HG03103 (cell line): ENCODE measurements at regions not wholly inside any gene's neighbourhood (a gene's known extent, or its start where the extent isn't known, plus 50 kb on each side); places are given as distances from the start of the nearest gene placed in this dataset.

Source experiments
- ATAC-seq: cut with Tn5 transposase; IDR thresholded peaks from one replicate; pipeline ENCODE4 v1.9.1; 2021; ENCODE audit warnings: low read depth; ENCODE audit not compliant: unreplicated experiment

DNA sequence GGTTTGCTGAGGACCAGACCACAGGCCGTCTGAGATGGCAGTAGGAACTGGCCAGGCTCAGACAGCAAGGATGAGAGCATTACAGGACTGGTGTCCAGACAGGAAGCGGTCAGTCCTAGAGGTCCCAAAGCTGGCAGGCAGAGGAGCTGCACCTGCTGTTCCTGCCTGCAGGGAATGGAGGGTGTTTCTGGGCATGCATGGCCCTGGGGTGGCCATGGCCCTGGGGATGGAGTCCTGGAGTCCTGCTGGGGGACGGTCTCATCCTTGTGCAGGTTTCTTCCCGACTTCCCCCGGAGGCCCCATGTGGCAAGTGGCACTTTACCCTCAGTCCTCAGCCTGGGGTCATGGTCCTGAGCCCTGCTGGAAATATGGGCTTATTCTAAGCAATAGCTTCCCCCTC is 274.9 kb upstream of the ADARB2 start:
- no peak for ATAC-seq

DNA sequence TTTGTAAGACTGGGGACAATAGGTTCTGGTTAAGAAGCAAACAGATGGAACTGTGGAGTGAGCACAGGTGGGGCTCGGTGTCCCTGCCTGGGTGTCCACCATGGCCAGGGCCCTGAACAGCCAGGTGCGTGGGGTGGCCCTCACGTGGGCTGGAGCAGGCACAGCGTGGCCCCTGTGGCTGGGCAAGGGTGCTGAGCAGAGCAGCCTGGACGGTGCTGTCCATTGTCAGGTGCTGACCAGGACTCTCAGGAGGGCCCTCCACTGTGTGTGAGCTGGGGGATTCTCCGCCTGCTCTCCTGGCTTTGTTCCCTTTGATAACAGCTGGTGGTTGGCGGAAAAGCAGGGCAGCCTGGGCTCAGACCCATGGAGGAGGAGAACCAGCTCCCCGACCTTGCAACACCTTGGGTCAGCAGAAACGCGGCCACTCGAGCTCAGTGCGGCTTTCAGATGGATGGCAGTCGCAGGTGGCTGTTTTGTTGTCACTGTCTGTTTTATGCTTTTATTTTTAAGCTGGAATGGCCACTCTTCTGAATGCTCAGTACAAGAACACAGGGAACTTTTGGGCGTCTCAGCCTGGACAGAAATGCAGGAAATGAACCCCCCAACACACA is 273.9 kb upstream of the ADARB2 start:
- no peak for ATAC-seq

DNA sequence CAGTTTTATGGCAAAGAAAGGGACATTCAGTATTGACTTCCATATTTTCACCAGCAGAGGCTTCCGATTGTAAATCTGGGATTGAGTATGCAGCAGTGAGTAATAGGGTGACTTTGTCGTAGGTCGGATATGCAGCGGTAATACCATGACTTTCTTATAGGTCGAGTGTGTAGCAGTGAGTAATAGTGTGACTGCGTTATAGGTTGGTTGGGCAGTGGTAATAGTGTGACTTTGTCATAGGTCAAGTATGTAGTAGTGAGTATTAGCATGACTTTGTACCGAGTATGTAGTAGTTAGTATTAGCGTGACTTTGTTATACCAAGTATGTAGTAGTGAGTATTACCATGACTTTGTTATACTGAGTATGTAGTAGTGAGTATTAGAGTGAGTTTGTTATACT is 268.2 kb upstream of the ADARB2 start:
- ATAC-seq = no peak

DNA sequence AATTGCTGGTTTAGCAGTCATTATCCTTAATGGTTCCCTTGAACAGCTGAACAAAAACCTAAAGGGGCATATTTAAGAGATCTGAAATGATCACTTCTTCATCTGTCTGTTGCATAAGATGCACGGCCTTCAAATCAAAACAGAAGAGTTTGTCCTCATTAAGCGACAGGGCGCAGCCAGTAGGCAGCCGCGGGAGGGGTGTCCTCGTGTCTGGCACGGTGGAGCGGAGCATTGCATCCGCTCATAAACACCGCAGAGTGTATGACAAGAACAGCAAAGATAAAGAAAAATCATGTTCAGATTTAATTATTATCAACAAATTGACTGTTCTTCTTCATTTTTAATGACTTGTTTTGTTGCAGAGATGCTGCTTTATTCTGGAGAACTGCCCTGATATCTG is 255.6 kb upstream of the ADARB2 start:
- ATAC-seq = no peak

DNA sequence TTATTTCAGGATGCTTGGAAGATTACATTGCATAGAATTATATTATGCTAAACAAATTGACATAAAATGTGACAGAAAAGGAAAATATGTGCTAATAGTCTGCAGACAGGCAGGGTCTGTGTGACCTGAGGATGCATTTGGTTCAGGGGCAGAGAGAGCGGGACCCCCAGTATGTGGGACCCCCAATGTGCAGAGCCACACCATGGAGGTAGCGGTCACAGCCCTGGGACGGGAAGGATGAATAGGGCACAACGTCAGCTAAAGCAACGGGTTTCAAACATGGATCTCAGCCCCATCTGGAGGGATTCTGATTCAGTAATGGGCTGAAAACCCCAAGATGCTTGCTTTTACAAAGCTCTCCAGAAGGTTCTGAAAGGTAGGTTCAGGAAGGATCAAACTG is 251.8 kb upstream of the ADARB2 start:
- ATAC-seq = no peak

DNA sequence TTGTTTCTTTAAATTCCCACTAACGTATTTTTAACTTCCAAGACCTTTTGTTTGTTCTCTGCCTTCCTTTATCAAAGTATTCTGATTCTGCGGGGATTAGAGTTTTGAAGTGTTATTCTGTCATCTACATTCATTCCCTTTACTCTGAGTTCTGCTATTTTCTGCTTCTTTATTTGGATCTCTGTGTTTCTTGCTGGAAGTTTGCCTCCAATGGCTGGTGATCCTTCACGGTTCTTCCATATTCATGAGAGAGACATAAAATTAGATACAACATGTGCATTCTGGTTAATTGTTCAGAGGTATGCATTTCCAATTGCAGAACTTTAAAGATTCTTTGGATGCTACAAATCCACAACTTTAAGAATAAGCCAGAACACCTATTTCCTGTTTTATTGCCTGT is 244.7 kb upstream of the ADARB2 start:
- no peak for ATAC-seq

DNA sequence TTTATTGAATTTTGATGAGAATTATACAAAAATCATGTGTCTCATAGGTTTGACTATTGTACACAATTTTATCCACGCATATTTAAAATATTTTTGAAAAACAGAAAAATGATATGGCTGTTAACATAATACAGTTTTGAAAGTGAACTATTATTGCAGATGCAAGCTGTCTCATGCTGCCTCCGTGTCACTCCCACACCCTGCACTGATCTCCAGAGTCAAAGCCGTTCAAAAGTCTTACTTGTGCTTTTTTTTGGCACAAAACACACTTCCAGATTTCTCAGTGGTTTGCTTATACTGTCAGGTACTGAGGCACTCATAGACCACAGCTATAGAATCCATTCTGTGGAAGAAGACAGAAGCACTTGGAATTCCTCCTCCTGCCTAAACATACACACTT is 243.1 kb upstream of the ADARB2 start:
- ATAC-seq = no peak

DNA sequence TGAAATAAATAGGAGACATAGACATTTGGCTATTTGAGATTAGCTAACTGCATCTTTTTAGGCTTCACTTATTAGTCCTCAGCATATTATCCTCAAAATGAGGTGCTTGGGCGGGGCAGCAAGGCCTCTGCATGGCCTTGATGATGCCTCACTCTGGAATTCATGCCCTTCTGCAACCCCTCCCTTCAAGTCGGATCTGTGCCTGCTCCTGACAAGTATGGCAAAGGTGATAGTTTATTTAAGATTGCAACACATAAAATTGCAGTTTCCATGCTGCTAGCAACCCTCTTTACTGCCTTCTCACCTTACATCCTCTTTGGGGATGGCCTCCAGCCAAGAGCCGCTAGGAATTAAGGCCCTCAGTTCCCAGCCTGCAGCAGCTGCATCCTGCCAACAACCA is 241.3 kb upstream of the ADARB2 start:
- ATAC-seq = no peak

DNA sequence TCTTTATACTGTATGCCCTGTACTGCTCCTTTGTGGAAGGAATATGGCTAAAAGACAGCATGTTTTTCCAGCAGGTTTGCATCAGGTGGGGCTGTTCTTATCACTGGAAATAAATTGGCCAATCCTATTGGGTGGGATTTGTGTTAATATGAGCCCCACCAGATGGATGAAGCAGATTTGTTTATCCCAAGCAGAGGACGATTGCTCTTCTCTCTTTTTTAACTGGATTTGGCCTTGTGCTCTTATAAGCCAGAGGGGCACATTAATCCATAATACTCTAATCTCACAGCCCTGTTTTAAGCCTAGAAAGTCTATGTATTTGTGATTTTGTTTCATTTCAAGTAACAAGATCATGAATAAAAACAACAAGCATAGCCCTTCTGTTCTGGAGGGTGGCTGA is 240.1 kb upstream of the ADARB2 start:
- ATAC-seq = no peak

DNA sequence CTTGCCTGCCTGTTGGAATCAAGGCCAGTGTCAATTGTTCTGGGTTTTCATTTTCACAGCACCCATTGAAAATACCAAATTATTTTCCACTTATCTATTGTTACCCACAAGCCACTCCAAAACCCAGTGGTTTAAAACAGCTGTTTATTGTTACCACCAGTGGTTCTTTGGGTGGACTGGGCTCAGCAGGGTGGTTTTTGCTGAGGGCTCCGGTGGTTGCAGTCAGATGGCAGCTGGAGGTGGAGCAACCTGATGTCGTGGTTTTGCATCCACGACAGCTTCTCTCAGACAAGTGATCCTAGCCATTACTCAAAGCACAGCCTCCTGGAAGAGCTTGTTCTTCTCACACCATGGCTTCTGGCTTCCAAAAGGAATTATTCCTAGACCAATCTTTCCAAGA is 235.1 kb upstream of the ADARB2 start:
- no peak for ATAC-seq

DNA sequence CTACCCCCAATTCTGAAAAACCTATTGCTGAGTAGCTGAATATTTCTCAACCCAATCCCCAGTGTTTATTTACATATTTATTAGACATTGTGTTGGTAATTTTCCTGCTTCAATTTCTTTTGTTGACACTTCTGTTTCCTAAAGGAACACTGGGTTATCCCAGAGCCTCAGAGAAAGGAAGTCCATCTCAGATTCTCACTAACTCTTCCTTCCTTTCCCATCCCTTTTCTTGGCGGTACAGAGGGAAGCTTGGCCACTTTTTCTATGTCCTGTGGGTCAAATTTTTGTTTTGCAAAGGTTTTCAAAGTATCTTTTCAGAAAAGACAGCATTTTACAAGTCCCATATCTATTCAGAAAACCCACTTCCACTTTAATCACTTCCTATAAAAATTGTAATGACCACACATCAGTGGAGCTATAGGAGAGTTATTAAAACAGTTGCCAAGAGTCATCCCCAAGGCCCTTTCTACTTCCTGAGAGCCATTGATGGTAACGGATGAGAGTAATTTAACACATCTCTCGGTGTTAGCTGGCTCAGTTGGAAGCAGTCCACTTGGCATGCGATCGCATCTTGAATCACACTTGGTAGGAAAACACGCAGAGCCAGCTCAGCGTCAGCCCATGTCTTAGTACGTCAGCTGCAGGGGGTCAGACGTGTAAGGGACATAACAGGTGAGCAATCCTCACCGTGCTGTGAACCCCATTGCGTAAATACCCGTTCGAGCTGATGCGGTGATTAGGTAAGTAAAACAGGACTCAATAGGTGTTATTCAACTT is 231.1 kb upstream of the ADARB2 start:
- ATAC-seq = no peak

DNA sequence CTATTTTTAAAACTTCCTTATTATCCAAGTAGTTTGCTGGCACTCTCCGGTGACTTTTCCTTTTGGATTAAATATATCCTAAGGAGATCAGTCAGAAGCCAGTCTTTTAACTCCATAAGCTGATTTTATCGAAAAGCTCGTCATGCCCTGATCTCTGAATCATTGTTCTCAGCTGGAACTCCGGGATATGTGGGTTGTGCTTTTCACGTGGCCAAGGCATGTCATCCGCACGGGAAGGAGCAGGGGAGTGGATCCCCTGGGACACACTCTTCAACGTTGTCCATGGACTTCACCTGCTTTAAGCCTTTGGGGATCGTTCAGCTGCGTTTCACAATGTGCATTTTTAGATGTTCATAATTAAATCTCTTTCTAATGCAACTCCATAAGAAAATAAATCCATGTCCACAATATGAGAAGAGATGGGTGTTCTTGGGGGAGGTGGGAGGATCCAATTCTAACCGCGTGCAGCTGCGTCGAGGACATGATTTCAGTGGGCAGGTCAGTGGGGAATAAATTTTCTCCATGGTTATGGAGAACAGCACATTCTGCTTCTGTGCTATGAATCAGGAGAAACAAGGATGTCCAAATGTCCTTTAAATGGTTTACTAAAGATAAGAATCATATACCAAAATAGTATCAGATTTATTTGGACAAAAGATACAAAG is 229.5 kb upstream of the ADARB2 start:
- ATAC-seq = no peak

DNA sequence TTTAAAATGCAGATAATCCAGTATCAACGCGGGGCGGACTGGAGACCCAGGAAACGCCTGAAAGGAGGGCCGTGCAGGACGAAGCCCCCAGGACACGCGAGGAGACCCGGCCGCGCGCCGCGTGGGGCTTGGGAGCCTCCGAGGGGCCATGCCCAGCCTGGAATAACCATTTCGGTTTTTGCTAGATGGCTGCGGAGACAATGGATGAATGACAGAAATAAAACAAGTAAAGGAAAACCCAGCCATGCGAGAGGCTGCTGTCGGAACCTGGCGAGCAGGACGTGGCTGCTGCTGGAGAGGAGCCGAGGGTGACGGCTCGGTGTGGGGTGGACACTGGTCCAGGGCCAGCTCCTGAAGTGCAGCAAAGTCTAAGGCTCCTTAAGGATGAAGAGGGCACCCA is 227.2 kb upstream of the ADARB2 start:
- ATAC-seq = no peak

DNA sequence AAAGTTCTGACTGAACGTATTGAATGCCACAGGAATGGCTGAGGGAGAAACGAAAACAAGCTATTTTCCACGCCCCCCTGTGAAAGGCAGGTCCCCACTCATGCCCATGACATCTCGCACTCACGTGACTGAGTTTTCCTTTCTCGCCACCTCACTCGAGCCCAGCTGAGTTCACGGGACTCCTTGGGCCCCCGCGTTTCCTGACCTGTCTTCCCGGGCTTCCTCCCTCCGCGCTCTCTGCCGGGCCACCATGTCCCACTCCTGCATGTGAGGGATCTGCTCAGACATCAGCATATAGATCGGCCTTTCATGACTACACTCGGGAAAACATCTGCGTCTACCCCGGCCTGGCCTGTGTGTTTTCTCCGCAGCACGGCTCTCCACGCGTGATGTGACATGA is 226.0 kb upstream of the ADARB2 start:
- ATAC-seq = no peak

DNA sequence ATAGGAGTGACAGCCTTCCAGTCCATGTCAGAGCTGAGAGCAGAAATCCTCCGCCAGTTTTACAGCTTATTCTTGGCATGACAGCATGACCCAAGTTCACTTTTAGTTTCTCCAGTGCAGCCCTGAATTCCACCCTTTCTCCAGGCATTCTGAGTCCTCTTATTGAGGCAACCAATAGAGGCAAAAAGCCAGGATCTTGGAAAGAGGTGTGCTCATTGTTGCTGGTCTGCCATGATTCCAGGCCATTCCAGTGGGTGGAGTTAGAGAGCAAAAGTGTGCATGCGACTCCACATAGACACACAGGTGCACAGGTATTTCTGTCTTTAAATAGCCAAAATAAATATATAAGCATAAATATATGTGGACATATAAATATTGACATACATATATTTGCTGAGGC is 224.7 kb upstream of the ADARB2 start:
- no peak for ATAC-seq

DNA sequence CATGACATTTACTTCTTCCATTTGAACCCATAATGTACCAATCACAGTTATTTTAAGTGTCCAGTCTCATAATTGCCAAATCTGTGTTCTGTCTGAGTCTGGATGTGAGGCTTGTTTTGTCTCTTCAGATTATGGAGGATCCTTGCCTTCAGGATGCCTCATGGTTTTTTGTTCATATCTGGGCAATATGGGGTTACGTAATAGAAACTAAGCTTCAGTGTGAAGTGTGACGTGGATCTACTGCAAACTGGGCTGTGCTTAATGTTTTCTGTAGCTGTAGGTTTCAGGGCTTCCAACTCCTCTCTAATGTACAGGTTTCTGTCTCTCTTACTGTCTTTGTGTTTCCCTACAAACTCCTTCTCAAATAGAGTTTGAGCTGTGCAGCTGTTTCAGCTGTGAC is 223.7 kb upstream of the ADARB2 start:
- no peak for ATAC-seq

DNA sequence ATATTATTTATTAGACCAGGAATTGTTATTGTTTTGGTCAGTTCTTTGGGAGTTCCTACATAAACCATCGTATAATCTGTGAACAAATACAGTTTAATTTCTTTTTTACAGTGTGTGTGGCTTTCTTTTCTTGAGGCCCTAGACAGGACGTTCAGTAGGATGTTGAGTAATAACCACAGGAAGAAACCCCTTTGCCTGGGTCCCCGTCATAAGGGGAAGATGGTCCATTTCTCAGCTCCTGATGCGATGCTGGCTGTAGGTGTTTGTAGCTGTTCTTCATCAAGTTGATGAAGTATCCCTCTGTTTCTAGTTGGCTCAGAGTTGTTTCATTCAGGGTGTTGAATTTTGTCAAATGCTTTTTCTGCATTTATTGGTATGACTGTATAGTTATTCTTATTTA is 219.7 kb upstream of the ADARB2 start:
- ATAC-seq = no peak

DNA sequence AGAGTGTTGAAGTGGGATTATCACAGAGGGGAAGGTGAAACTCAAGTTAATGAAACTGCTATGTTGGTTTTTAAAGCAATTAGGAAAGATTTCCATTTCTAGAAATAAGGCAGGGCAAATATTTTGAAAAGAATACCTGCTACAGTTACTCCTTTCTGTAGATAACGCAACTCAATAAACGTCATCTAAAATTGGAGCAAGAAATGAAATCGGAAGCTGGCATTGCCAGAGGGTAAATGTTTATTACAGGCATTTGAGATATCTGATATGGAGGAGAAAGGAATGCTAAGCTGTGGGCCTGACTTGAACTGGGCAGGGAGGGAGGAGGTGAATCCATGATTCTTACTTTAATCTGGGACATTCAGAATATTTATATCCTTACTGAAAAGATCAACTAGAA is 217.0 kb upstream of the ADARB2 start:
- no peak for ATAC-seq

DNA sequence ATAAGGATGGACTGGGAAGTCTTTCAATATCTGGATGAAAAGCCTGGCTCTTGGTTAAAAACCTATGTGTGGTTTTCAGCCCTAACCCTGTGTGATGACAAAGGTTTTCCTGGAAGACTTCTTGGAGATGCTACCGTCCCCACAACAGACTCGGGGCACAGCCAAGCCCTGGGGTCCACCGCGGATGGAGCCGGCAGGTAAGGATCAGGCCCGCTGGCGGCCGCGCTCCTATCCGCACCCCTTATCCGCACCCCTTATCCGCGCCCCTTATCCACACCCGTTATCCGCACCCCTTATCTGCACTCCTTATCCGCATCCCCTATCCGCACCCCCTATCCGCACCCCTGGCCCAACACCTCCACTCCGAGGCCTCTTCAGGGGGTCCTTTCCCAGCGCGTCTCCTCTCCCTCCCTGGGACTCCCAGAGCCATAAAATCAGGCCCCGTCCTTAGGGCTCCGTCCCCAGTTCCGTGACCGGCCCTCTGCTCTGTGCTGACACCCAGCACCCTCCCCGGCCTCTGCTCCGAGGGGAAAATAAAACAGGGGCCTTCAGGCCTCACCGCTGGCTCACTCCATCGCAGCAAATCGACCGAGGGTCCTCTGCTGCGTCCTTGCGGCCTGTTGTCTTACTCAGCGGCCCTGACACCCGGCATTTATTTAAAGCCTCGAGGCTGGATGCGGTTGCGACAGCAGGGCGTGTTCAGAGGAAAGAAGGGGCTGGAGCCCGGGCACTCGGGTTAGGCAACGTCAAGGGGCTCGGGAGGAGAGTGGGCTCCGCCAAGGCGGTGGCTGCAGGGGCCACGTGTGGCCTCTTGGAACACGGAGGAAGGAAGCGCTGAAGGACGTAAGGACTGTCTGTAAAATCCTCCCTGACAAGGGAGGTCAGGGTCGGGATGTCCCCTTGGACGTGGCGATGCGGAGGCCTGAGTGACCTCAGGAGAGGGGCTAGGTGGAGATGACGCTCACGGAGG is 215.1 kb upstream of the ADARB2 start:
- ATAC-seq = no peak

DNA sequence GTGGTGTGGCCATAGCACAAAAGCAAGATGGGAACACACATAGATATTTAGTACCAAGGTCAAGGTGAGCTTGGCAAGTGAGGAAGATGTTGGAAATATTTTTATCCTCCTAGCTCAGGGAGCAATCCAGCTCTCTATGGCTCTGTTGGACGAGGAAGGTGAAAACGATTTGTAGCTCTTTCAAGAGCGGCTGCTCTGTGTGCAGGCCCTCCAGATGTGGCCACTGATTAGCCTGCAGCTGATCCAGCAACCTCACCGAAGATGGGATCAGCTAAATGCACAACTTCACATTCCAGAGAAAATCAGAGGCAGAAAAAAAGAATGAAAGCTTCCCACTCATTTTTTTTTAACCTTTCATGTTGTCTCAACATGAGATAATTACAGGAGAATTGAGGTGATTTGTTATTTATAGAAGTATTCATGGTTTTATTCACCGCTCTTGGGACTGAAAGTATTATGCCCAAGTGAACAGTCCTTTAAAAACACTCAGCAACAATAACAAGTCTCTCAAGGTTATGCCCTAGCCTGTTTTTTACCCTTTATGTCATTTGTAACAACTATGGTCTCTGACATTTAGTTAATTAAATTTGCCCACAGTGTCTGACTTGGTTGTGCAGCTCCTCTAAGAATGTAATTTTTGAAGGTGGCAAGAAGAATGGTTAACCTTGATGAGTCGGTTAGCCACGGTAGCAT is 213.6 kb upstream of the ADARB2 start:
- no peak for ATAC-seq
